ENCODE measurements at regions not wholly inside any gene's neighbourhood (a gene's known extent, or its start where the extent isn't known, plus 50 kb on each side); places are given as distances from the start of the nearest gene placed in this dataset.
A peak's percentile ranks its signal among the peaks of the same experiment; 100 is the strongest.

DNA sequence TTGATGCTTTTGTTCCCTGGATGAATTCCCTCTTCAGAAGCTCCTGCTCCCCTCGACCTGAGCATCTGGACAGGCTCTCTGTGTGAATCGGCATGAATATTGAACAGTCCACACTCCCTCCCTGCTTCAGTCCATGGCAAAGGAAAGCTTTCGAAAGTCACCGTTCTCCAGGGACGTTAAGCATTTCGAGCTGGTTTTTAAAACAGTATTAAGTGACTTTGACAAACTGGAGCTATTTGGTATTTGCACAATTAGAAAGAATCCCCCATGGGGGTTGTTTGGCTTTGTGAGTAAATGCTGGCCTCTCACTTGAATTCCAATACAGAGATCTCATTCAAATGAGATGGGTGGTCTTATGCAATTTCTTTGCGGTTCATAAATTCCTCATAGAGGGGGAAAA lies 85.3 kb upstream of the TIAM2 start:
- Histone ChIP-seq H3K27ac (no peak overlapping the region), H3K36me3 (no peaks in the 10 kb centered on the region), H3K9me3 (ENCODE audit: low read depth) (no peaks in the 10 kb centered on the region), H3K4me1 (ENCODE audit: low read depth) (no peaks in the 10 kb centered on the region), H3K27me3 (no peaks in the 10 kb centered on the region), H3K4me3 (no peak overlapping the region)
- TF ChIP-seq, protein P1, sequence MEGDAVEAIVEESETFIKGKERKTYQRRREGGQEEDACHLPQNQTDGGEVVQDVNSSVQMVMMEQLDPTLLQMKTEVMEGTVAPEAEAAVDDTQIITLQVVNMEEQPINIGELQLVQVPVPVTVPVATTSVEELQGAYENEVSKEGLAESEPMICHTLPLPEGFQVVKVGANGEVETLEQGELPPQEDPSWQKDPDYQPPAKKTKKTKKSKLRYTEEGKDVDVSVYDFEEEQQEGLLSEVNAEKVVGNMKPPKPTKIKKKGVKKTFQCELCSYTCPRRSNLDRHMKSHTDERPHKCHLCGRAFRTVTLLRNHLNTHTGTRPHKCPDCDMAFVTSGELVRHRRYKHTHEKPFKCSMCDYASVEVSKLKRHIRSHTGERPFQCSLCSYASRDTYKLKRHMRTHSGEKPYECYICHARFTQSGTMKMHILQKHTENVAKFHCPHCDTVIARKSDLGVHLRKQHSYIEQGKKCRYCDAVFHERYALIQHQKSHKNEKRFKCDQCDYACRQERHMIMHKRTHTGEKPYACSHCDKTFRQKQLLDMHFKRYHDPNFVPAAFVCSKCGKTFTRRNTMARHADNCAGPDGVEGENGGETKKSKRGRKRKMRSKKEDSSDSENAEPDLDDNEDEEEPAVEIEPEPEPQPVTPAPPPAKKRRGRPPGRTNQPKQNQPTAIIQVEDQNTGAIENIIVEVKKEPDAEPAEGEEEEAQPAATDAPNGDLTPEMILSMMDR (IDR thresholded peaks at IDR 0.05; ENCODE audit: low read depth, low read length), result no peak
- peak in 1 of 2 donors; percentile 75 for DNase-seq (ENCODE audit: low read depth in 1 of 2, low spot score in 1 of 2)

GRCh38 chr6:154914288-154914687 lies 80.8 kb upstream of the TIAM2 start:
- H3K27me3 ChIP-seq, result peaks cover 3% of the 10 kb centered on the region
- no peaks in the 10 kb centered on the region for H3K9me3 ChIP-seq (ENCODE audit: low read depth)
- no peak overlapping the region for H3K27ac ChIP-seq
- TF ChIP-seq, protein P1 (IDR thresholded peaks at IDR 0.05; ENCODE audit: low read depth, low read length), result no peak
- no peaks in the 10 kb centered on the region for H3K4me1 ChIP-seq (ENCODE audit: low read depth)
- H3K4me3 ChIP-seq, result no peak overlapping the region
- DNase-seq (ENCODE audit: low read depth in 1 of 2, low spot score in 1 of 2), result no peak
- no peaks in the 10 kb centered on the region for H3K36me3 ChIP-seq

- TF ChIP-seq, protein P1 (IDR thresholded peaks at IDR 0.05; ENCODE audit: low read depth, low read length), result no peak
- no peak for DNase-seq (ENCODE audit: low read depth in 1 of 2, low spot score in 1 of 2)
- Histone ChIP-seq H3K36me3 (no peaks in the 10 kb centered on the region), H3K27me3 (peaks cover 23% of the 10 kb centered on the region), H3K4me1 (ENCODE audit: low read depth) (no peaks in the 10 kb centered on the region), H3K4me3 (no peak overlapping the region), H3K9me3 (ENCODE audit: low read depth) (no peaks in the 10 kb centered on the region), H3K27ac (no peak overlapping the region)
Observed at GRCh38 chr6:154916857-154917256, 78.3 kb upstream of the TIAM2 start.

DNA sequence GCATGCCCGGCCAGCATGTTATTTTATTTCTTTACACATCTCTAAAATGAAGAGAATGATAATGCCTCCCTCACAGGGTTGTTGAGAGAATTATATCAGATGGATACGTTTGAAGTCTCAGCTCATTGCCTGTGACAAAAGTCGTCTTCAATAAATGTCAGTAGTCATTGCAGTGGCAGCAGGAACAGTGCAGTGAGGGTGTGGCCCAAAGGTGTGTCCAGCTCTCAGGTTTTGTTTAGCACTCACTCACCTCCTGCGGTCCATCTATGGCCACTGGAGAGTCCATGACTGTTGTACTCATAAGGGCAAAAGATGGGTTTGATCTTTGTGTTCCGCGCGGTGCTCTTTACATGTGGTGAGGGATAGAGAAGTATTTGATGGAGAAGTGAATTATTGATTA lies 77.2 kb upstream of the TIAM2 start:
- H3K4me1 ChIP-seq (ENCODE audit: low read depth), result no peaks in the 10 kb centered on the region
- H3K27me3 ChIP-seq, result peaks cover 29% of the 10 kb centered on the region
- H3K36me3 ChIP-seq, result no peaks in the 10 kb centered on the region
- H3K27ac ChIP-seq, result no peak overlapping the region
- TF ChIP-seq, protein P1 (IDR thresholded peaks at IDR 0.05; ENCODE audit: low read depth, low read length), result no peak
- DNase-seq (ENCODE audit: low read depth in 1 of 2, low spot score in 1 of 2), result no peak
- no peak overlapping the region for H3K4me3 ChIP-seq
- H3K9me3 ChIP-seq (ENCODE audit: low read depth), result no peaks in the 10 kb centered on the region

GRCh38 chr6:154919806-154920205 lies 75.3 kb upstream of the TIAM2 start:
- H3K9me3 ChIP-seq (ENCODE audit: low read depth), result no peaks in the 10 kb centered on the region
- no peaks in the 10 kb centered on the region for H3K36me3 ChIP-seq
- DNase-seq (ENCODE audit: low read depth in 1 of 2, low spot score in 1 of 2), result no peak
- TF ChIP-seq, protein P1 (IDR thresholded peaks at IDR 0.05; ENCODE audit: low read depth, low read length), result no peak
- no peak overlapping the region for H3K27ac ChIP-seq
- H3K4me1 ChIP-seq (ENCODE audit: low read depth), result no peaks in the 10 kb centered on the region
- peaks cover 48% of the 10 kb centered on the region for H3K27me3 ChIP-seq
- H3K4me3 ChIP-seq, result no peak overlapping the region
